HG03457 (cell line): ENCODE measurements at regions not wholly inside any gene's neighbourhood (a gene's known extent, or its start where the extent isn't known, plus 50 kb on each side); places are given as distances from the start of the nearest gene placed in this dataset.
"Not testable (repeated sequence)": the region's sequence is repeated elsewhere in the genome, so short reads cannot be mapped to it uniquely, and the experiment has no call there.

Experiments used
- ATAC-seq: cut with Tn5 transposase; IDR thresholded peaks from one replicate; pipeline ENCODE4 v1.9.1; 2021; ENCODE audit warnings: moderate number of reproducible peaks; ENCODE audit not compliant: unreplicated experiment

- ATAC-seq: no peak
These were observed 262.5 kb downstream of the SOX2 start for GRCh38 chr3:181974198-181974597.

GRCh38 chr3:181976526-181976925, 264.8 kb downstream of the SOX2 start:
- ATAC-seq: no peak

GRCh38 chr3:181985386-181985785, 273.7 kb downstream of the SOX2 start:
- no peak for ATAC-seq

GRCh38 chr3:181987736-181988135, 276.0 kb downstream of the SOX2 start:
- no peak for ATAC-seq

GRCh38 chr3:181998828-181999227, 287.1 kb downstream of the SOX2 start:
- no peak for ATAC-seq

GRCh38 chr3:181999314-181999713, 287.6 kb downstream of the SOX2 start:
- ATAC-seq: peak; percentile 93

- ATAC-seq: no peak
These were observed 288.7 kb downstream of the SOX2 start for GRCh38 chr3:182000447-182000846.

- no peak for ATAC-seq
These were observed 293.5 kb downstream of the SOX2 start for GRCh38 chr3:182005219-182005618.

GRCh38 chr3:182005701-182006100, 294.0 kb downstream of the SOX2 start:
- no peak for ATAC-seq

GRCh38 chr3:182006431-182006830, 294.7 kb downstream of the SOX2 start:
- no peak for ATAC-seq

GRCh38 chr3:182007441-182007840, 295.7 kb downstream of the SOX2 start:
- ATAC-seq: no peak

GRCh38 chr3:182018361-182018760, 306.6 kb downstream of the SOX2 start:
- ATAC-seq: no peak

GRCh38 chr3:182019926-182020325, 308.2 kb downstream of the SOX2 start:
- ATAC-seq: no peak

GRCh38 chr3:182023843-182024242, 312.1 kb downstream of the SOX2 start:
- no peak for ATAC-seq

GRCh38 chr3:182027366-182027765, 315.6 kb downstream of the SOX2 start:
- ATAC-seq: no peak

GRCh38 chr3:182028081-182028480, 316.4 kb downstream of the SOX2 start:
- ATAC-seq: no peak

- ATAC-seq: not testable (repeated sequence)
These were observed 322.5 kb downstream of the SOX2 start for GRCh38 chr3:182034231-182034630.

- no peak for ATAC-seq
These were observed 323.6 kb downstream of the SOX2 start for GRCh38 chr3:182035324-182035723.

GRCh38 chr3:182036382-182036781, 324.7 kb downstream of the SOX2 start:
- ATAC-seq: no peak

GRCh38 chr3:182041668-182042291, 330.1 kb downstream of the SOX2 start:
- ATAC-seq: no peak

- ATAC-seq: no peak
These were observed 334.0 kb downstream of the SOX2 start for GRCh38 chr3:182045736-182046135.

GRCh38 chr3:182046166-182046764, 334.5 kb downstream of the SOX2 start:
- ATAC-seq: no peak

GRCh38 chr3:182050932-182051331, 339.2 kb downstream of the SOX2 start:
- ATAC-seq: no peak
